ENCODE measurements at regions not wholly inside any gene's neighbourhood (a gene's known extent, or its start where the extent isn't known, plus 50 kb on each side); places are given as distances from the start of the nearest gene placed in this dataset.

GRCh38 chr1:54493608-54494007 is 54.4 kb upstream of the ACOT11 start:
- TF ChIP-seq CTCF (conservative IDR thresholded peaks at IDR 0.05; ENCODE audit: low read depth, low read length) (no peak), EZH2 (IDR thresholded peaks at IDR 0.05; ENCODE audit: low read length, unreplicated experiment) (no peak), EZH2phosphoT487 (IDR thresholded peaks at IDR 0.05; ENCODE audit: borderline replicate concordance, low read length) (no peak)

All from PC-3 (cell line).